Epithelial cell of esophagus (primary cell): ENCODE measurements at regions not wholly inside any gene's neighbourhood (a gene's known extent, or its start where the extent isn't known, plus 50 kb on each side); places are given as distances from the start of the nearest gene placed in this dataset.

ENCODE experiments used
- DNase-seq: peaks from one replicate; pipeline ENCODE4 v3.0.0; 2010; ENCODE audit warnings: low read depth
- H3K4me3 ChIP-seq: 2 replicates; pipeline ENCODE4 v1.5.1; 2011; ENCODE audit warnings: mild to moderate bottlenecking, low read length, control low read depth
- TF ChIP-seq, protein P1 (sequence below): IDR thresholded peaks from 2 replicates; pipeline ENCODE4 v1.5.1; 2011; ENCODE audit warnings: low read depth, mild to moderate bottlenecking, low read length, control low read depth, inconsistent platforms; ENCODE audit not compliant: insufficient read depth; ENCODE audit errors: missing control alignments

GRCh38 chr21:41620982-41621381 lies 113.0 kb upstream of the TMPRSS2 start:
- no peak overlapping the region for H3K4me3 ChIP-seq
- TF ChIP-seq, protein P1, sequence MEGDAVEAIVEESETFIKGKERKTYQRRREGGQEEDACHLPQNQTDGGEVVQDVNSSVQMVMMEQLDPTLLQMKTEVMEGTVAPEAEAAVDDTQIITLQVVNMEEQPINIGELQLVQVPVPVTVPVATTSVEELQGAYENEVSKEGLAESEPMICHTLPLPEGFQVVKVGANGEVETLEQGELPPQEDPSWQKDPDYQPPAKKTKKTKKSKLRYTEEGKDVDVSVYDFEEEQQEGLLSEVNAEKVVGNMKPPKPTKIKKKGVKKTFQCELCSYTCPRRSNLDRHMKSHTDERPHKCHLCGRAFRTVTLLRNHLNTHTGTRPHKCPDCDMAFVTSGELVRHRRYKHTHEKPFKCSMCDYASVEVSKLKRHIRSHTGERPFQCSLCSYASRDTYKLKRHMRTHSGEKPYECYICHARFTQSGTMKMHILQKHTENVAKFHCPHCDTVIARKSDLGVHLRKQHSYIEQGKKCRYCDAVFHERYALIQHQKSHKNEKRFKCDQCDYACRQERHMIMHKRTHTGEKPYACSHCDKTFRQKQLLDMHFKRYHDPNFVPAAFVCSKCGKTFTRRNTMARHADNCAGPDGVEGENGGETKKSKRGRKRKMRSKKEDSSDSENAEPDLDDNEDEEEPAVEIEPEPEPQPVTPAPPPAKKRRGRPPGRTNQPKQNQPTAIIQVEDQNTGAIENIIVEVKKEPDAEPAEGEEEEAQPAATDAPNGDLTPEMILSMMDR = no peak

GRCh38 chr21:41620541-41620940 lies 112.6 kb upstream of the TMPRSS2 start:
- no peak for DNase-seq
- TF ChIP-seq, protein P1 = no peak
- no peak overlapping the region for H3K4me3 ChIP-seq

More at GRCh38 chr21:41620982-41621381, 113.0 kb upstream of the TMPRSS2 start:
- DNase-seq = peak; percentile 37

GRCh38 chr21:41616031-41616591 lies 108.2 kb upstream of the TMPRSS2 start:
- no peak for DNase-seq
- TF ChIP-seq, protein P1 = no peak
- H3K4me3 ChIP-seq = no peak overlapping the region

DNA sequence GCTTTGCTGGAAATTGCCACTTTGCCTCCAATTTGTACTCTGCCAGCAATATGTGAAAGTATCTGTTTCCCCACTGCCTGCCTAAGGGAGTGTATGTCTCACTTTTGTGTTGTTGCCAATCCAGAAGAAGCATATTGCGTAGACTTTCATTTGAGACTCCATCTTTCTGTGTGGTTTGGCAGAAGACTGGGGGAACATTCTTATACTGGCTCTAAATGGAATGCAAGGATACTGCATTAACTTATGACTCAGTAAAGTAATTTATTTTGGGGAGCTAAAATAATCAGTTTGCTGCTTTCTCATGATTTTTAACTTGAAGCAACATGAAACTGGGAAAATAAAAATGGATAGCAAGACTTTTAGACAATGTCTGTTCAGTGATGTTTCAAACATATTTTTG lies 107.7 kb upstream of the TMPRSS2 start:
- no peak overlapping the region for H3K4me3 ChIP-seq
- DNase-seq = peak; percentile 75
- TF ChIP-seq, protein P1 = no peak

- TF ChIP-seq, protein P1 = no peak
- no peak overlapping the region for H3K4me3 ChIP-seq
- DNase-seq = no peak
Observed at GRCh38 chr21:41614511-41614910, 106.6 kb upstream of the TMPRSS2 start.

DNA sequence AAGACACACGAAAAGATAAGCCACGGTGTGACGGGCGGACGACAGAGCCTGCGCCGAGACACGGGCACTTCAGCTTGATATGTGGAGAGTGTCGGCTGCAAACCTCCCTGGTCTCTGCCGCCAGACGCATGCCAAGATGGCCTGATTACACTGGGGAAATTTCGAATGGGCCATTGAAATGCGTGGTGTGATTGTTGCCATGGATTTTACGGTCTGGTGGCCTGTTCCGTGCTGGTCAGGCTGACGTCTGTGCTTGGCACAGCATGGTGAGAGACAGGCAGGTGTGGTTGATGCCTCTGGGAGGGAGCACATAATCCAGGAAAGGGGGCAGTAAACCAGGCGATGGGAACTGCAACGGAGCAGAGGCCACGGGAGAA lies 105.6 kb upstream of the TMPRSS2 start:
- DNase-seq = no peak
- H3K4me3 ChIP-seq = no peak overlapping the region
- TF ChIP-seq, protein P1 = no peak
